ENCODE measurements at regions not wholly inside any gene's neighbourhood (a gene's known extent, or its start where the extent isn't known, plus 50 kb on each side); places are given as distances from the start of the nearest gene placed in this dataset.

DNA sequence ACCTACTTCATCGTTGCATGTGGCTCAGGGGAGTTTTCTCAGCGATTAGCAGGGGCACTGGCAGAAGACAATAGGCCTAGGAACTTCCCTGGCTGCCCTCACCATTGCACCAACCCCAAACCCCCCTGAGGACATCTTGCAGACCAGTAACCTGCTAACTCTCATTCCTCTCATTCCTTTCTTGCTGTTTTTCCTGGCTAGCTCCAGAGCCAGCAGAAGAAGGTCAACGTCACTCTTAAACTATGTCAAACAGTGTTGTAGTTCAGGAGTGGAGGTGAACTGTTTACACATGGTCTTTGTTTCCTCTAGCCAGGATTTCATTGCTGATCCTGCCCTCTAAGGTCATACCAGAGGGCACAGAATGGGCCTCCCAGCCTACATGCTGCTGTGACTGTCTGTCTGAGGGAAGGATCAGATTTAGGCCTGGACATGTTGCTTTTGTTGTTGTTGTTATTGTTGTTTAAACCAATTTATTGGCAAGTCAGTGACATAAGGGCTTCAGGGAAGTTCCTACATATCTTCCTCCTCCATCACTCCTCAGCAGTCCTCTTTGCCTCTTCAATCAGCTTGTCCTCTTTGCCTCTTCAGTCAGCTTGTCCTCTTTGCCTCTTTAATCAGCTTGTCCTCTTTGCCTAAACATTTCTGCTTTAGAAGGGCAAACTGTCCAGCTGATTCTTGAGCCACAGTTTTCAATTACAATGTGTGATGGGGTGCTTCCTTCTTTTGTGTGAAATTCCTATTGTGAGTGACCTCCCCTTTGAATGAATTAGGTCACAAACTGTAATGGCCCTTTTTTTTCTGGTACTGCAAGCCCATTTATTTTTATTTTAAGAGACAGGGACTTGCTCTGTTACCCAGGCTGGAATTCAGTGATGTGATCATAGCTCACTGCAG, 471.9 kb upstream of the TNP1 start:
- Histone ChIP-seq H3K4me3 (ENCODE audit: insufficient read depth, low read depth, low read length, poor library complexity, severe bottlenecking) (no peak overlapping the region), H3K27ac (ENCODE audit: insufficient read depth, low read length, poor library complexity, severe bottlenecking) (no peak overlapping the region)

DNA sequence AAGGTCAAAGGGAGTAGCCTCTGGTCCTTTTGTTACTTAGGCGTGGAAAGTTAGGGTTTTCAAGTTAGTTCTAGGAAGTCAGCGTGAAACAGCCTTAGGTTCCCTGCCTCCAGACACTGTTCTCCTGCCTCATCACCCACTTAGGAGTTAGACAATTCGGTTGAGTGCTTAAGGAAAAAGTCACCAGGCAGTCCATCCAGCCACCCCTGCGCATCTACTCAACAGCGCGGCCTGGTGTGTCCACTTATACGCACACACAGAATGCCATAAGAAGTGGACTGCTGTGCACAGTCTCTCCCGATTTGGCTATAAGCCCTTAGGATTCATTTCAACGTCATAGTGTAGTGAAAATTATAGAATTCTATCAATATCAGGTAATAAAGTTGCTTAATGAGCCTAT, 470.8 kb upstream of the TNP1 start:
- no peaks in the 10 kb centered on the region for H3K36me3 ChIP-seq (ENCODE audit: control insufficient read depth, insufficient read depth, low read length)
- H3K4me3 ChIP-seq (ENCODE audit: insufficient read depth, low read depth, low read length, poor library complexity, severe bottlenecking): no peak overlapping the region
- H3K4me1 ChIP-seq (ENCODE audit: control insufficient read depth, insufficient read depth, low read length, poor library complexity, severe bottlenecking): no peaks in the 10 kb centered on the region
- no peaks in the 10 kb centered on the region for H3K9me3 ChIP-seq (ENCODE audit: control insufficient read depth, low read length)
- no peak for DNase-seq
- no peak overlapping the region for H3K27ac ChIP-seq (ENCODE audit: insufficient read depth, low read length, poor library complexity, severe bottlenecking)
- H3K27me3 ChIP-seq (replicated peaks; ENCODE audit: control insufficient read depth, insufficient read depth, low read length, poor library complexity, severe bottlenecking): no peaks in the 10 kb centered on the region

More for the DNA sequence above, 471.9 kb upstream of the TNP1 start:
- no peak for DNase-seq
- Histone ChIP-seq H3K27me3 (replicated peaks; ENCODE audit: control insufficient read depth, insufficient read depth, low read length, poor library complexity, severe bottlenecking) (no peaks in the 10 kb centered on the region), H3K9me3 (ENCODE audit: control insufficient read depth, low read length) (no peaks in the 10 kb centered on the region), H3K36me3 (ENCODE audit: control insufficient read depth, insufficient read depth, low read length) (no peaks in the 10 kb centered on the region), H3K4me1 (ENCODE audit: control insufficient read depth, insufficient read depth, low read length, poor library complexity, severe bottlenecking) (no peaks in the 10 kb centered on the region)

DNA sequence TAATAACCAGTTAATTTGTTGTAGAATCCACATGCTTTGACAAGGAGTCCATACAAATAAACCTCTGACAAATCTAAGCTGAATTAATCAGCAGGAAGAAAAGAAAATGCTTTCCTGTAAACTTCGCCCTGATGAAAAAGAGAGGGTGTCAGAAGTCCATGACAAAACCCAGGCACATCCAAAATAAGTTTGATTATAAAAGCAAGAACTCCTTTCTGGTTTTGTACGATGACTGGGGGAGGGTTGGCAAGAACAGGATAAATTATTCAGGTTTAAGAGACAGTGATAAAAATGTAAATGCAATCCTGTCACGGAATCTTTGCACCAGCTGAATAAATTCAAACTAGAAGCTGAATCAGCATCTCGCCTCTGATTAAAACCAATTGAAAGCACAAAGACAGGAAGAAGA, 469.2 kb upstream of the TNP1 start:
- Histone ChIP-seq H3K27ac (ENCODE audit: insufficient read depth, low read length, poor library complexity, severe bottlenecking) (no peak overlapping the region), H3K4me3 (ENCODE audit: insufficient read depth, low read depth, low read length, poor library complexity, severe bottlenecking) (no peak overlapping the region), H3K4me1 (ENCODE audit: control insufficient read depth, insufficient read depth, low read length, poor library complexity, severe bottlenecking) (no peaks in the 10 kb centered on the region), H3K9me3 (ENCODE audit: control insufficient read depth, low read length) (no peaks in the 10 kb centered on the region), H3K27me3 (replicated peaks; ENCODE audit: control insufficient read depth, insufficient read depth, low read length, poor library complexity, severe bottlenecking) (no peaks in the 10 kb centered on the region), H3K36me3 (ENCODE audit: control insufficient read depth, insufficient read depth, low read length) (no peaks in the 10 kb centered on the region)
- DNase-seq: no peak

DNA sequence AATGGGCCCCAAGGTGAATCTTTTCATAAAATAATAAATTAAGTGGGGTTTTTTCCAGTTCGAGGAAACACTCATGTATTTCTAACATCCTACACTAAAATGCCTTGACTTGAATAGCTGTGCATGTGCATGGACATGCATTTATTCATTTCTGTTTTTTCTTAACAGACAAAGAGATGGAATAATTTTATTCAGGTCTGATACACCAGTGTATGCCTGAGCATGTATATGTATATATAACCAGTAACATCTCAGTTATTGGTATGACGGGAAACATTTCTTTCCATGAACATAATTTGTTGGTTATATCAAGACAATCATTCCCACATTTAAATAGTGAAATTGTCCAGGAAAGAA, 468.7 kb upstream of the TNP1 start:
- Histone ChIP-seq H3K36me3 (ENCODE audit: control insufficient read depth, insufficient read depth, low read length) (no peaks in the 10 kb centered on the region), H3K9me3 (ENCODE audit: control insufficient read depth, low read length) (no peaks in the 10 kb centered on the region), H3K4me1 (ENCODE audit: control insufficient read depth, insufficient read depth, low read length, poor library complexity, severe bottlenecking) (no peaks in the 10 kb centered on the region), H3K27ac (ENCODE audit: insufficient read depth, low read length, poor library complexity, severe bottlenecking) (no peak overlapping the region), H3K27me3 (replicated peaks; ENCODE audit: control insufficient read depth, insufficient read depth, low read length, poor library complexity, severe bottlenecking) (no peaks in the 10 kb centered on the region), H3K4me3 (ENCODE audit: insufficient read depth, low read depth, low read length, poor library complexity, severe bottlenecking) (no peak overlapping the region)
- no peak for DNase-seq

DNA sequence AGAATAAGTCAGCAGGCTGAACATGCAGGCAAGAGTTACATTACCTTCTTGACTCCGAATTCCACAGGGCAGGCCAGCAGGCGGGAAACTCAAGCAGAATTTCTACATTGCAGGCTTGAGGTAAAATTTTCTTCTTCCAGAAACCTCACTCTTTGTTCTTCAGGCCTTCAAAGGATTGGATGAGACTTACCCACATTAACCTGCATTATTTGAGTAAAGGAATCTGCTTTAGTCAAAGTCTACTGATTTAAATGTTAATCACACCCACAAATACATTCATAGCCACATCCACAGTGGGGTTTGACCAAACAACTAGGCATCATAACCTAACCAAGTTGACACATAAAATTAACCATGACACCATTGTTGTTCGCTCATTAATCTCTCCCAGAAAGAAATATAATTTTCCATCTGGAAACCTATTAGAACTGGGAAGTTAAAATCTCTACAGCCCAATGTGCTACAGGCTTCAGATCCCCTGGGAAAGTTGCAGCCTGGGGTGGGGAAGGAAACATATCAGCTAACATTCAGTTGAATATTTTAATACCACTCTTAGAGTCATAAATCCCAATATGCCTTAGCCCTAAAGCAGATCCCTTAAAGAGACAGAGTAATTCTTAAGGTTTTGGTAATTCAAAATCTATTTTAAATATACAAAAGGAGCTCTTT, 468.2 kb upstream of the TNP1 start:
- Histone ChIP-seq H3K27me3 (replicated peaks; ENCODE audit: control insufficient read depth, insufficient read depth, low read length, poor library complexity, severe bottlenecking) (no peaks in the 10 kb centered on the region), H3K4me3 (ENCODE audit: insufficient read depth, low read depth, low read length, poor library complexity, severe bottlenecking) (no peak overlapping the region), H3K4me1 (ENCODE audit: control insufficient read depth, insufficient read depth, low read length, poor library complexity, severe bottlenecking) (no peaks in the 10 kb centered on the region), H3K36me3 (ENCODE audit: control insufficient read depth, insufficient read depth, low read length) (no peaks in the 10 kb centered on the region), H3K9me3 (ENCODE audit: control insufficient read depth, low read length) (no peaks in the 10 kb centered on the region), H3K27ac (ENCODE audit: insufficient read depth, low read length, poor library complexity, severe bottlenecking) (no peak overlapping the region)
- DNase-seq: no peak

DNA sequence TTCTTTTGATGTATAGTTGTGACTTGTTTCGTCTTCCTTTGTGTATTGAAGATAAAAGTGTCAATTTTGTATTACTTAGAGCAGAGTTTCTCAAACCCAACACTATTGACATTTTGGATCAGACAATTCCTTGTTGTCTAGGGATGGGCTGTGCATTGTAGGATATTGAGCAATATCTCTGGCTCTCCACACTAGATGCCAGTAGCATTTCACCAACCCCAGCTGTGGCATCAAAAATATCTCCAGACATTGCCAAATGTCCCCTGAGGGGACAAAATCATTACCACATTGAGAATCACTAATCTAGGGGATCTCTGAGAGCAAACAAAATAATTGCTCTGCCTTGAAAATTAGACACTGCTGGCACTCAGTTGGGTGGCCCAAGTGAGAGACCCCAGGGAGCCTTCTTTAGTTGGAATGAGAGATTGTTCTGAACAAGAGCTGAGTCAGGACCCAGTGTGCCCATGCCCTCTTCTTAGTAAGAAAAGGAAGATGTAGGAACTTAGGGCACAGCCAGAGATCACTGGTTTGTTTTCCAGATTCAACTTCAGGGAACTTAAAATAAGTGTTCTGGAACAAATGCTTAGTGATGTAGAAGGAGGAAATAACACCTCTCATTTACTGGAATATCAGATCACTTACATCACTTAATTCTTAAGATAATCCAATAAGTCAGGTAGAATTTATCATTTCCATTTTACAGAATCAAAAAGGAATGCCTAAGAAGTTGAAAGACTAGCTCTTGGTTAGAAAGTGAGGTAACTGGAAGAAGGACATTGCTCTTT, 466.6 kb upstream of the TNP1 start:
- no peaks in the 10 kb centered on the region for H3K27me3 ChIP-seq (replicated peaks; ENCODE audit: control insufficient read depth, insufficient read depth, low read length, poor library complexity, severe bottlenecking)
- H3K4me3 ChIP-seq (ENCODE audit: insufficient read depth, low read depth, low read length, poor library complexity, severe bottlenecking): no peak overlapping the region
- DNase-seq: no peak
- H3K27ac ChIP-seq (ENCODE audit: insufficient read depth, low read length, poor library complexity, severe bottlenecking): no peak overlapping the region
- H3K36me3 ChIP-seq (ENCODE audit: control insufficient read depth, insufficient read depth, low read length): no peaks in the 10 kb centered on the region
- no peaks in the 10 kb centered on the region for H3K9me3 ChIP-seq (ENCODE audit: control insufficient read depth, low read length)
- H3K4me1 ChIP-seq (ENCODE audit: control insufficient read depth, insufficient read depth, low read length, poor library complexity, severe bottlenecking): no peaks in the 10 kb centered on the region

DNA sequence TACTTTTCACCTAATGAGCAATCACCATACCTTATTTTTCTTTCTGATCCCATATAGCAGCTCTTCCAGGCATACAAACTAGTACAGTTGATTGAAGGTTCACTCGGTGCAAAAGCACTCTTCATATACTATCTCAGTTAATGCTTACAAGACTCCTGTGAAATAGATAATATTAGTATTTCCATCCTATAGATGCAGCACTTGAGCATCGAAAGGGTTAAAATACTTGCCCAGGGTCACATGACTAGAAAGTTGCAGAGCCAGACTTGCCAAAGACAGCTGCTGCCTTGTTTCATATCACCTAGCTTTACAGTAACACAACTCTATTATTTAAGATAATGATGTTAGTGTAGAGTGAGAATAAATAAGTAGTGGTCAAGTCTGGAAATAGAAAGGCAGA, 466.0 kb upstream of the TNP1 start:
- Histone ChIP-seq H3K4me3 (ENCODE audit: insufficient read depth, low read depth, low read length, poor library complexity, severe bottlenecking) (no peak overlapping the region), H3K27me3 (replicated peaks; ENCODE audit: control insufficient read depth, insufficient read depth, low read length, poor library complexity, severe bottlenecking) (no peaks in the 10 kb centered on the region), H3K9me3 (ENCODE audit: control insufficient read depth, low read length) (no peaks in the 10 kb centered on the region), H3K27ac (ENCODE audit: insufficient read depth, low read length, poor library complexity, severe bottlenecking) (no peak overlapping the region), H3K4me1 (ENCODE audit: control insufficient read depth, insufficient read depth, low read length, poor library complexity, severe bottlenecking) (no peaks in the 10 kb centered on the region), H3K36me3 (ENCODE audit: control insufficient read depth, insufficient read depth, low read length) (no peaks in the 10 kb centered on the region)
- DNase-seq: no peak

DNA sequence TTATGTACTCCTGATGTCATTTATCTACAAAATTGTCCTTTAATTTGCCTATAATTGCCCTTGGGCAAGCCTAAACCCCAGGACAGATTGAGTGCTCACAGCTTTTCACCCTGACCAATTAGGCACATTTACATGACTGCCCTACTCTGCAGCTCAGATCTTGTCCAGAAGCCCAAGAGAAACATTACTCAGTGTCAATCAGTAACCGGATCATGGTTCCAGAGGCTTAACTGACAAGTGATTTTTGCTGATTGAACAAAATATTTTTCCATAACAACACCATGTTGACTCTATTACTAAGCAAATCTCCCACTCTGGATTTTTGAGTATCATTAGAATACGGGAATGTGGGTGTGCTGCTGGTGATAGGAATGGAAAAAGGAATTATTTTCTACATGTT, 465.4 kb upstream of the TNP1 start:
- no peaks in the 10 kb centered on the region for H3K9me3 ChIP-seq (ENCODE audit: control insufficient read depth, low read length)
- no peak overlapping the region for H3K4me3 ChIP-seq (ENCODE audit: insufficient read depth, low read depth, low read length, poor library complexity, severe bottlenecking)
- H3K27ac ChIP-seq (ENCODE audit: insufficient read depth, low read length, poor library complexity, severe bottlenecking): no peak overlapping the region
- H3K4me1 ChIP-seq (ENCODE audit: control insufficient read depth, insufficient read depth, low read length, poor library complexity, severe bottlenecking): no peaks in the 10 kb centered on the region
- no peak for DNase-seq
- H3K36me3 ChIP-seq (ENCODE audit: control insufficient read depth, insufficient read depth, low read length): no peaks in the 10 kb centered on the region
- no peaks in the 10 kb centered on the region for H3K27me3 ChIP-seq (replicated peaks; ENCODE audit: control insufficient read depth, insufficient read depth, low read length, poor library complexity, severe bottlenecking)

DNA sequence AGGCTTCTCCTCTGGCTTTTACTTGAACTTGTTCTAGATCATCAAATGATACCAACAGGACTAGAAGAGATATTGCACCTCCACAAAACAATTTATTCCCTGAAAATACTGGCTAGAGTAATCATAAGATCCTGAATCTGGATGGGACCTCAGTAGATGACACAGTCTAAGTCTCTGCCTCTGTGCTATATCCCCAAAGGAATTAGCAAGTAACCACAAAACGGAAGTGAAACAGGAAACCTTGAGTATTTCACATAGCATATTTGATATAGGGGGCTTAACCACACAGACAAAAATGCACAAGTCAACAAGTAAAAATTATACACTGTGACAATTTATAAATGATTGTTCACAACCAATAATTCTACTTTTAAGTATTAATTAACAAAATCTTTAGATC, 456.9 kb upstream of the TNP1 start:
- Histone ChIP-seq H3K4me1 (ENCODE audit: control insufficient read depth, insufficient read depth, low read length, poor library complexity, severe bottlenecking) (no peaks in the 10 kb centered on the region), H3K36me3 (ENCODE audit: control insufficient read depth, insufficient read depth, low read length) (no peaks in the 10 kb centered on the region), H3K27ac (ENCODE audit: insufficient read depth, low read length, poor library complexity, severe bottlenecking) (no peak overlapping the region), H3K4me3 (ENCODE audit: insufficient read depth, low read depth, low read length, poor library complexity, severe bottlenecking) (no peak overlapping the region), H3K27me3 (replicated peaks; ENCODE audit: control insufficient read depth, insufficient read depth, low read length, poor library complexity, severe bottlenecking) (no peaks in the 10 kb centered on the region), H3K9me3 (ENCODE audit: control insufficient read depth, low read length) (no peaks in the 10 kb centered on the region)
- DNase-seq: no peak

DNA sequence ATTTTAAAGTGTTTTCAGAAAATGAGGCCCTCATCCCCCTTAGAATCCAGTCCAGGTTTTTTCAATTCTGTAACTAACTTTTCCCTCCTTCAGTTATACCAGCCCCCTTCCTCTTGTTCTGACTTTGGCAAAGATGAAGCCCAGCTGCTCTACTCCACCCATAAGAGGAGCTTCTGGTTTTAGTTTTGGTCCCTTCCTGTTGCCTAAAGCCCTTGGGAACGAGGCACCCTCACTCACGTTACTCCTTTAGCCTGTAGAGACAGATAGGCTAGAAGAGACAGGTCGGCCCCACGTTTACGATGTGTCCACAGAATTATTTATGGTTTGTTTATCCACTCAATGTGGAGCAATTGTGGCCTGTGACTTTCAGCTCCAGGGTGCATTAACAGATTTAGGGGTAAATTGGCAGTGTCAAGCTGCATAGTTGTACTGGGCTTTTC, 454.2 kb upstream of the TNP1 start:
- Histone ChIP-seq H3K4me1 (ENCODE audit: control insufficient read depth, insufficient read depth, low read length, poor library complexity, severe bottlenecking) (no peaks in the 10 kb centered on the region), H3K36me3 (ENCODE audit: control insufficient read depth, insufficient read depth, low read length) (no peaks in the 10 kb centered on the region), H3K27me3 (replicated peaks; ENCODE audit: control insufficient read depth, insufficient read depth, low read length, poor library complexity, severe bottlenecking) (no peaks in the 10 kb centered on the region), H3K9me3 (ENCODE audit: control insufficient read depth, low read length) (no peaks in the 10 kb centered on the region), H3K27ac (ENCODE audit: insufficient read depth, low read length, poor library complexity, severe bottlenecking) (no peak overlapping the region), H3K4me3 (ENCODE audit: insufficient read depth, low read depth, low read length, poor library complexity, severe bottlenecking) (no peak overlapping the region)
- DNase-seq: no peak
